ENCODE measurements at regions not wholly inside any gene's neighbourhood (a gene's known extent, or its start where the extent isn't known, plus 50 kb on each side); places are given as distances from the start of the nearest gene placed in this dataset.

DNA sequence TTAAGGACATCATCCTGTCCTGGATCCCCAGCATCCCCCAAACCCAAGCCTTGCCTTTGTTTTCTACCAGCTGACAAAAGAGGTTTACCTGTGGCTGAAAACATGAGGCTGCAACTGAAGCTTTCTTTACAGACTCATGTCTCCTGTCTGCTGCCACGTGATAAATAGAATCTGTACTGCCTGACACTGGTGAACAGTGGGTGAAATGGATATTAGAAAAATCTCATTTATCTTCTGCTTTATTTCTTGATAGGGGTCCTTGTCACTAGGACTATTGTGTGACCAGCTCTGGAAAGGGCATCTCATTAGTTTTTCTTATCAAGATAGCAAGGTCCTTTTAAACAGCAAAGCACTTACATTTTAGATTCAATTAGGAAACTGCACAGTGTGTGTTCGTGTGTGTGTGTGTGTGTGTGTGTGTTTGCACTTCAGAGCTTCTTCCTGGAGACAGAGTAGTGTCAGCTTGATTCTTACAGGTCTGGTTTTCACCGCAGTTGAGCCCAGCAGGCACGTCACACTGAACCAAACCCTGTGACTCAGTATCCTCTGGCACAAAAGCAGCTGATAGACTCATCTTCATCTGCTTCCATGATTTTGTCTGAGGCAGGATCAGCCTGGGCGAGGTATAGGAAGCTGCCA, 373.5 kb upstream of the CELF2 start:
- no peak for DNase-seq (ENCODE audit: low spot score)

DNA sequence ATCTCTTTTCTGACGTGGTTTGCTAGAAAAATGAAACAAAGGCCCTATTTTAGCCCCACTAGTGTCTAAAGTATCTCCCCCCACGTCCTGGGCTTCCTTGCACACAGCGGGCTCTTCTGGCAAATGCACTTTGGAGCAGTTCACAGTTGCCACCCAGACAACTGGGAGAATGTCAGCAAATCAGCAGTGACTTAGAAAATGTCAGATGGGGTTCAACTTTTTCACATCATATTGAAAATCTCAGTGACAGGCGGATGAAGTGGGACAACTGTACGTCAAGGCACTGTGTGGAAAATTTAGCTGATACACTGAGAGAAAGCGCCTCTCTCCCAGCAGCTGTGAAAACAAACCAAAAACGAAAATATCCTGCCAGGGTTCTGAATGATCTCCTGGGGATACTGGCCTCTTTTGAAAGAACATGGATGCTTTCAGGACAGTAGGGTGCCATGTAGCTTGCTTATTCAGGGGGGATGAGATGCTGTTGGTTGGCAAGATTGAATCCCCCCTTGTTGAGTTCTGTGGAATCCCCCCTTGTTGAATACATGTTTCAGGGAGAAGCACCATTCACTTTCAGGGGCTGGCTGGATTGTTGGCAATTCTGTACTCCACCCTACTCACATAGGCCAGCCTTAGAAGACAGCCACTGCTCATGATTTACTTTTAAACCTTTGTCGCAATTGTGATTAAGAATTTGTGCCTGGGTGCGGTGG, 372.8 kb upstream of the CELF2 start:
- no peak for DNase-seq (ENCODE audit: low spot score)

DNA sequence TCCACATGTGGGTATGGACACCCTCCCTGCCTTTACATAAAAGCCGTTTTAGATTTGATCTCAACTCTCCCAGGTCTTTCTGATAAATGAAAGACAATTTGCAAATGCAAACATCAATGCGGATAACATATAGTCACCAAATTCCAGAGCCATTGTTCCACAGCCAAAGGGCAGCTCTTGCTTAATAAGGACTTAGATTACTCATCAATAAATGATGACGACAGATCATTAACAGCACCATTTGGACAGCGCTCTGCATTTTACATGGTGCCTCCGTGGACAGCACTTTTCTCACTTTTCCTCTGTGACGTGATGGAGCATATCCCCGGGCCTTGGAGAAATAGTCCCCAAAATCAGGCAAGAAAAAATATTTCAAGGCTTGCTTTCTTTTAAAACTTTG, 370.3 kb upstream of the CELF2 start:
- no peak for DNase-seq (ENCODE audit: low spot score)

DNA sequence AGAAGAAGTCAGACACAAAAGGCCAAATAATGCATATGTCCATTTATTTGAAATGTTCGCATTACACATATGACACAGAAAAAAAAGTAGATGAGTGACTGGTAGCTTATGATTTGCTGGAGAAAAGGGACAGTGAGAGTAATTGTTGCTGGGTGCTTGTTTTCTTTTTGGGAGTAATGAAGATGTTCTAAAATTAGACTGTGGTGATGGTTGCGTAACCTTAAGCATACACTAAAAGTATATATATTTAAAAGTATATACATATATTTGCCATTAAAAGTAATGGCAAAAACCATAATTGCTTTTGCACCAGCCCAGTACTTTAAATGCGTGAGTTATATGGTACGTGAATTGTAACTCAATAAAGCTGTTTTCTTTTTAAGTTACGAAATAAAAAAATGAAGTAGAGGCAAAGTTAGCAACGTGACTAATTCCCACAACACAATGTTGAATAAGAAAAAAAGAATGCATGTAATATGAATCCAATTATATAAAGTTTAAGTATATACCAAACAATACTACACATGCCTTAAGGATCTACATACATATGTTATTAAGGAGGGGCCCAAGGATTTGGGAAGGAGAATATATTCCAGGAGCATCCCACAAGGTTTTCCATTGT, 360.4 kb upstream of the CELF2 start:
- DNase-seq (ENCODE audit: low spot score): no peak

DNA sequence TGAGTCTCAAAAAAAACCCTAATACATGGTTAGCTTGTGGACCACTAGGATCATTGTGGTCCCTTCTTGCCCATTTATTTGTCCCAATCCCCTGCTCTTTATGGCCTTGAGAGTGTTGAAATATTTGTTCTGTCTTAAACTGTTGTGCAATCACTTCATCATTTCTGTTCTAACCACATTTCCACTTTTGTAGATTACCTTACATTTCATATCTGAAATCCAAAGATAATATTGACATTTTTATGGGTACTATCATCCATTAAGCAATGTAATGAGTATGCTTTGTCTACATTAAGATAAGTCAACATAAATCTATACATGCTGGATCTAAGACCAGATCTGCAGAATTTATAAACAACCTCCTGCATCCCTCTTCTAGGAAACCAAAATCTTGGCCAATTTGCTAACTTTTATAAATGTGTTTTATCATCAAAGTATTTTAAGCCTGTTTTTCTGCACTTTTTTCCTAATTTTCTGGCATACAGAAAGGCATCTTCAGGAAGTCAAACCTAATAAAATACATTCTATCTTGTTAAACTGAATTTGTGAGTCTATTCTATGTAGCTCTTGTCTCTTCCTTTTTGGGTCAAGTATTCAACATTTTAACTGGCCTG, 359.4 kb upstream of the CELF2 start:
- no peak for DNase-seq (ENCODE audit: low spot score)

DNA sequence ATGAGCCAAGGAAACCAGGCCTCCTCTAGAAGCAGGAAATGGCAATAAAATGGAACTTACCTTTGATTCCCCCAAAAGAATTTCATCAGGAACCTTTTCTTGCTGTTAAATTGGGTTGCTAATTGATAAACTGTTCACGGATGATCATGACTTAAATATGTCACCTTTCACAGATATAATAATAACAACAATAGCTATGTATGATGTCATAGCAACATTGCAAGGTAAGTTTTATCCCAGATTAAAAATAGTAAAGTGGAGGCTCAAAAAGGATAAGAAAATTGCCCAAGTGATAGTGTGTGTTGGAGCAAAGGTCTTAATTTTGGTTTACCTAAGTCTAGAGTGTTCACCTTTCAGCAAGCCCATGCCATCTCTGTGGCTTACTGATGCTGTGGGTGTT, 357.6 kb upstream of the CELF2 start:
- DNase-seq (ENCODE audit: low spot score): no peak

DNA sequence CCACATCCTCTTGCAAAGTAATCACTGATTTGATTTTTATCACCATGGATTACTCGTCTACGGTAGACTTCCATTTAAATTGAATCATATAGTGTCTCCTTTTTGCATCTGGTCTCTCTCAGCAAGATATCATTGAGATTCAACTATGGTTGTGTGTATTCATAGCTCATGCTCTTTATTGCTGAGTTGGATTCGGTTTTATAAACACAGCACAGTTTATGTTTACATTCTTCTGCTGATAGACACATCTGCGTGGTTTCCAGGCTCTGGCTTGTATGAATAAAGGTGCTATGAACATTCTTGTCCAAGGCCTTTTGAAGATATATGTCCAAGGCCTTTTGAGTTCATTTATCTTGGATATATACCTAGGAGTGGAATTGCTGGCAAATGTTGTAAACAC, 356.5 kb upstream of the CELF2 start:
- no peak for DNase-seq (ENCODE audit: low spot score)

DNA sequence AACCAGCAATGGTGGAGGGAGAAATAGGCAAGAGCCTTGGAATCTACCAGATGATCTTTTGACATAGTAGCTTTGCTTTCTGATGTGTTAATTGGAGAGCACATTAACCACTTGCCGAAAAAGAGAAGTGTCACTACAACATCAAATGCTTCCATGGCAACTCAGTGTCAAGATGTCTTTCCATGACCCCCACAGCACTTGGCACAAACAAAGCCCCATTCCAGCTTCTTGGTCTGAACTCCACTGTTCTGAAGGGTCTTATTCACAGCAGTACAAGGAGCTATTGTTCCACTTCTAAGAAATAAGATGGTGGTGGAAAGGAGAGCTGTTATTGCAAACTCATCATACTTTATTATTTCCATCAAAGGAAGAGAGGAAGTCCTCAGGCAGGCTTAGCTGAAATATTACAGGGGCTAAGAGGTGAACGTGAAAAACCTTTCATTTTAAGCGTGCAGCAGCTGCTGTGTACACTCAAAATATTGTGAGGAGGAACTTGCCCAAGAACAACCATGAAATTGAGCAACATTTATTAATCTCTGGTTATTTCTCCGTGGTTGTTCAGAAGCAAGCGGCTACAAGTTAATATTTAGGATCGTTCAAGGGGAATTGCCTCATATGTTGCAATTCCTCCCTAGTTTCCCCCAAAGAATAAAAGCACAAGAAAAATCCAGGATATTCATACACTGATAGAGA, 354.8 kb upstream of the CELF2 start:
- DNase-seq (ENCODE audit: low spot score): no peak

DNA sequence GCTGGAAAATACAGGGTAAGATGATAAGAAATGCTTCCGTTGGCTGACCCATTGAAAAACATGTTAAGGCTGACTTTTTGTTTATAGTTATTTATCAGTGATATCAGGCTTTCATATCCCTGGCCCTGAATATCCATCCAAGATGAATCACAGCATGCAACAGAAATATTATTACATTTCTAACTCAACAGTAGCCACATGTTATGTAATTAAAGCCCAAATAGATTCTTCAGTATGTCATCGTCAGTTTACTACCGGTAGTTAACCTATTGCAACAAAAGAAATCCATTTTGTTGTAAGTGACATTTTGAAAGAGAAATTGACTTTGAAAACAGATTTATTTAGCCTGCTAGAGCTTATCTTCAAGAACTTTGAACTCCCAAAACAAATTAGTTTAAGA, 354.1 kb upstream of the CELF2 start:
- DNase-seq (ENCODE audit: low spot score): no peak

DNA sequence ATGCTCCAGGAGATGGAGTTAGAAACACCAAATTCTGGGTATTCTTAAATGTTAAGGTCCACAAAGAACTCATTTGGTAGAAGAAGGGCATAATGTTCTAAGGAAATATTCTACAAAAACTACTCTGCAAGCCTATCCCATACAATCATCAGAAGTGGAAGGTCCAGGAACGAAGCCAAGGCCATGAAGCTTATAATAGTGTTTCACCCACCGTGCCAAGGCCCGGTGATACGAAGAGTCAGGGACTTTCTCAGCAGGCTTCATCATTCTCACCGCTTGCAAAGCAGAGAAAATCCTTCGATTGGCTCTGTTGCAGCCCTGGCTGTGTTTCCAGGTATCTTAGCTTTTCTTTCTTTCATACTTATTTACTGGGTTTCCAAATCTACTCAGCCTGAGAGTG, 351.9 kb upstream of the CELF2 start:
- DNase-seq (ENCODE audit: low spot score): no peak

DNA sequence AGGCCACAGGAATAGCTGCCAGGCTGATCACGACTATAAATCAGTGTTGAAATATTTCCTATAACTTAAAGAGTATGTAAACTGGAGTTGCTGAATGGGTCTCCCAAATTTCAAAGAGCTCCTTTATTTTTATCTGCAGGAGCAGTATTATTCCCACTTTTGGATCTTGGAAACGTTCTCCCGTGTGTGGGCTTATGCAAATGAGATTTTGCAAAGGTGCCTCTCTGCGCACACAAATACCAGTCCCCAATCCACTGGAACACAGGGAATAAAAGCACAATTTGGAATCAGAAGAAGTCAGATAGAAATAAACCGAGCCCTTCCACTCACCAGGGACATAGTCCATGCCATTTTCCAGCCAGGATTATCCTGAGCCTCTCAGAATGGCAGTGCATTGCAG, 350.2 kb upstream of the CELF2 start:
- DNase-seq (ENCODE audit: low spot score): no peak

DNA sequence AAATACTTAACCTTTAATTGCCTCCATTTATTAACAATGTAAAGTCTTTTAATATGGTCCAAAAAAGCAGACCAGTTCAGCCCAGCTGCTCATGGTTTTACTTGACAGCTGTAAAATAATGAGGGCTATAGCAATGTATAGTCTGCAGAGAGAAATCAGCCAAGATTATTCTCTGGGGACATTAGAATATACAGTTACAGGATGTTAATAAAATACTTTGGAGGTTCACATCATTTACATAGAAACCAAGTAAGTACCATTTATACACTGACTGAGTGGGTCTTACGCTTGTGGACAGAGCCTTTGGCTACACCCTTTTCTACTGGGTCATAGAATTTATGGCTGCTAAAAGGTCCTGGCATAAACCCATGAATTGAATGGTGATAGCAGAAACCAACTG, 340.7 kb upstream of the CELF2 start:
- no peak for DNase-seq (ENCODE audit: low spot score)

DNA sequence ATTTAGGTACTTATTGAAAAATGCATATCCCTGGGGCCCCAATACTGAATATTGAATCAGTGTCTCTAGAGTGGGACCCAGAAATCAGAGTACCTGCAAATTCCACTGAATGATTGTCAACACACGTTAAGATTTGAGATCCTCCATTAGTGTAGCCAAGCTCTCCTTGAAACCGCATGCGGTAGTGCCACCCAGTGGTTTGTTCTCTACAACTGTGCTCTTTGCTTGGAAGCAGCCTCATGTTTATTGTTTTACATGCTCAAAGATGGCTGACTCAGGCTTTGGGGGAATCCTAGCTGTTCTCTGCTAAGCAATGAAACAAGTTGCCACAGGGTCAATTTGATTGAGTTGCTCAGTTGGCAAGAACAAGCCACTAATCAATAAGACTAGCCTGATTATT, 340.2 kb upstream of the CELF2 start:
- peak; percentile 34 for DNase-seq (ENCODE audit: low spot score)

DNA sequence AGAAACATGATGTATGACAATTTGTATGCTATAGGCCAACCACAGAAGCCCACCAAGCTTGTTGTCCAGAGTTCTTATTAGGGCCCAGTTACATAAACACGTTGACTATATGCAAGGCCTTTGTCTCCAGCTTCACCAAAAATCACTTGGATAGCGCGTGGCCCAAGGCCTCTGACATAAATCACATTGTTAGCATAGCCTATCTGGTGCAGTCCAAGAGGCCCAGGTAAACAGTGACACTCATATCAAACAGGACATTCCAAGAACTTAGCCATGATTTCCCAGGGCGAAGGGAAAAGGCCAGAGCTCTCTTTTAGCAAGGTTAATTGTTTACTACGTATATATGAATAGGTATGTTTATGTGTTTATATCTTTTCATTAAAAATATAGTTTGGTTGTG, 337.2 kb upstream of the CELF2 start:
- DNase-seq (ENCODE audit: low spot score): no peak

DNA sequence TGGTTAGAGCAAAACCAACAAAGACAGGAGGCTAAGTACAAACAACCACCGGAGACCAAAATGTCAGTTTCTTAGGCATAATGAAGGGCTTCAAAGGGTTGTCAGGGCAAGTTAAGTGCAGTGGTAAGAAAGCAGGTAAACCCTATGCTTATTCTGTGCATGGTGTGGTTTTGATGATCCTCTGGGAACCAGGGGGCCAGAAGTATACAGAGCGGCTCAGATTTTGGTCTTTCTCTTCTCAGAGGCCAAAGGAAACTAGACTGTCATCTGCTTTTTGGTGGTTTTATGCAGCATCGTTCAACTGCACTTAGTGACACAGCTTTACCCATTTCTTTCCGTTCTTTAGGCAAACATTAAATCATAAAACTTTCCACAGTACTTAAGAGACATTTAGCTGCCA, 332.7 kb upstream of the CELF2 start:
- DNase-seq (ENCODE audit: low spot score): no peak

DNA sequence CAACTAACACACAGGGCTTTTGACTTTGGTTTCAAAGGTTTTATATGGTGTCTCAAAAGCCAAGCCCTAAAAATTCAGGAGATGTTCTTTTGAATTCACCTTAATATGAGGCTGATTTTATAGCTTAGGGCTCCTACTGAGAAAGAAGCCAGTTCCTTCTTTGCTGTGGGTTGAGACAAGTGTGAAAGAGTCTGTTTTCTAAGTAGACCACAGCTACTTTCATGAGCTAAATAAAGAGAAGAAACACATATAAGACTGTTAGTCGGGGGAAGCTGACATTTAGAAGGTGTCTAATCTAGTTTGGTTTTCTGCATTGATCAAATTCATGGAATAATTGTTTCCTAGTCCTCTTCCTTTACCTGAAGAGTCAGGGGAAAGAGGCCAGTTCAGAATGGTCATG, 332.1 kb upstream of the CELF2 start:
- DNase-seq (ENCODE audit: low spot score): no peak

DNA sequence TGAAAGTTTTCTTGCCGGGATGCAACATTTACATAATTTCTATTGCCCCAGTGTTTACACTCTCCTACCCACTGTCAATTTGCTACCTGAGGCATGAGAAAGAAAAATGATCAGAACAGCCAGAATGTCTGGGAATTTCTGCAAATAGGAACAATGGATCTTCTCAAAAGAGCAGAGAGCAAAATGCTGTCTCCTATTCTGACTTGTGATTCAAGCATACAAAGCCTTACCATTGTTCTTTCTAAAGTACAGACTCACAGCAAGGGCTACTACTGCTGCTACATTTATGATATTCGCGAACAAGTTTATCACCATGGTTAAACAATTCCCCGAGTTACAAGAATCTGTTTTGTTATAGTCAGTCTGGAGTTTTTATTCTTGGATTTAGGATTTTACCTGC, 329.9 kb upstream of the CELF2 start:
- no peak for DNase-seq (ENCODE audit: low spot score)

DNA sequence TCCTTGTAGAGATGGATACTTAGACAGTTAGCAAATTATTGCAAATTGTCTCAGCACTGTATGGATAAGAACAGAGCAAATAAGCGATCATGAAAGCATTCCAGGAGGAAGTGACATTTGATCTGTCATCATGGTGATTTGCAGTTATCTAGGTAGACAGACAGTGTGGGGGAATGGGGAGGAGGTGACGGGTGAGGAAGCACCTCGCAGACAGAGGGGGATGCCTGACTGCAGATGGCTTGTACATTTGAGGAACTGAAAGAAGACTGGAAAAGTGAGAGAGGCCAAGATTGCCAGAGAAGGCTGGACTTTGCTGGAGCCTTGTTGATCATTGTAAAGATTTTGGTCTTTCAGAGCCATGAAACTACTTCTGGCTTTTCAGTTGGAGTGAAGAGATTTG, 318.2 kb upstream of the CELF2 start:
- DNase-seq (ENCODE audit: low spot score): no peak

DNA sequence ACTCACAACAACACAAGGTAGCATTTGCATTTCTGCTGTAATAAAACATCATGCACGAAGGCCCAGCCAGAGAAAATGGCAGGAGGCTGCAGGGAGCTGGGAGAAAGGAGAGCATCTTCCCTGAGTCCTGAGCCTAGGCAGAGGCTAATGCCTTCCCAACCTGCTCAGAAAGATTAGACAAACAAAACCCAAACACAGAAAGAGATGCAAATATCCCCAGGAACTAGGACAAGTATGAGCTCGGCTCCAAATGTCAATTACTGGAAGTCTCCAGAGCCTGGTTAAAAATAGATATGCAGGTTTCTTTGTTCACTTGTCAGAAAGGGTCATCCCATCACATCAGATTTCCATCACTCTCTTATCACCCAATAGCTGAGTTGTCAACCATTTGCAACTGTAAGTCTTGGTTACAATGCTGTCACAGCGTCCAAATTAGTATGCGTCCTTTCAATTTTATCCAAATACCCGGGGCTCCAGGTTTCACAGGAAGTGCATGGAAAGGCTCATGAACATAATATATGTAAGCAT, 316.5 kb upstream of the CELF2 start:
- DNase-seq (ENCODE audit: low spot score): no peak

DNA sequence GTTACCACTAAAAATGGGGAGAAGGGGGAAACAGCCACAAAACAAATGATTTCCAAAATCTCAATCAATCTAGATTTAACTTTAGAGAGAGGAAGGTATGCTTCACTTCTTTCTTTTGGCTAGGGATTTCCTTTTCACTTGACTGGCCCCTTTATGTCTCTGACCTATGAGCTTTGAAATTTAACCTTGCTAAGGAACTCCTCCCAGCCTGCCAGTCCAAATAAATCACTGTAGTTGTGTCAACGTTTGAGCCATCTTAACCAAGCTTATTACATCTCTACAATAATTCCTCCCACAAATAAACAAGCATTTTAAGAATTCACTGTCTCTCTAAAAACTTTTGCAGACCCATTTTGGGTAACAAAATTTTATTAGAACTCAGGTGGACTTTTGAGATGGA, 315.5 kb upstream of the CELF2 start:
- no peak for DNase-seq (ENCODE audit: low spot score)

DNA sequence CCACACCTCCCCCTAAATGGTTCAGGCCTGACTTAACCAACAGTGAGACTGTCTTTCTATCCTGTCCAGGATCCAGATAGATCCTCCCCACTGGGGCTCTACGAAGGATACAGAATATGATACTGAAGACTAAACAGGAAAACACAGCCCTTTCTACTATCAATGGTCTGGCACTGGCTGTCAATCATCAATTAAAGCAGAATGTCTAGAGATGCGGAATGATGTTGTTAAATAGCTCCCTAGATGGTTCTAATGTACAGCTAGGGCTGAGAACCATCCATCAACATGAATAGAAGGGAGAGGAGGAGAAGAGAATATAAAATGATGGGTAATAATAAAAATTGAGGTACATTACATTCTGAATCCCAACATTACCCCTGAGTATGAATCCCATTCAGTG, 314.3 kb upstream of the CELF2 start:
- DNase-seq (ENCODE audit: low spot score): no peak

DNA sequence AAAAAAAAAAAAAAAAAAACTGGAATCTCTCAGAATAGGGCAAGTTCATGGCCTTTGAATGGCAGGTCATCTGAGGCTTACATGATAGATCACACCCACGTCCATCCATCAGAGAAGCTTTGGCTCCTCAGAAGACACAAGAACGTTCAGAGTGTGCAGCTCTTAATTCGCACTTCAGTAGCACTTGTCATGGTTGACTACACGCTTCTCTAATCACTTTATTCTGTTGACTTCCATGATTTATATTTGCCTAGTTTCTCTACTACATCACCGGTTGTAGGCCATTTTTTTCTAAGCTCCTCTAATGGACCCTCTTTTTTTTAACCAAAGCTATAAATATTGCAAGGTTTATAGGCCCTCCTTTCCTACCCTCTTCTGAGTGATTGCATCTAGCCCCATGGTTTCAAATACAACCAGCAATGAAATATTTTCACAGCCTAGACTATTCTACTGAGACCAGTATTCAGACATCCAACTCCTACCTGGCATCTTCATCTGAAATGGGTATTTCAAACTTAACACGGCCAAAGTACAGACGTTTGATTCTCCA, 305.4 kb upstream of the CELF2 start:
- DNase-seq (ENCODE audit: low spot score): no peak

Measured in SW480 (cell line).